GM12865 (cell line): ENCODE measurements at regions not wholly inside any gene's neighbourhood (a gene's known extent, or its start where the extent isn't known, plus 50 kb on each side); places are given as distances from the start of the nearest gene placed in this dataset.
A peak's percentile ranks its signal among the peaks of the same experiment; 100 is the strongest.

Experiments
- DNase-seq: peaks from one replicate; pipeline ENCODE4 v3.0.0; 2010; ENCODE audit warnings: low read depth
- H3K4me3 ChIP-seq: 2 replicates; pipeline ENCODE4 v1.5.1; 2011; ENCODE audit warnings: mild to moderate bottlenecking, low read depth, low read length, control low read depth
- TF ChIP-seq, protein P1 (sequence below): IDR thresholded peaks from 2 replicates; pipeline ENCODE4 v1.5.1; 2011; ENCODE audit warnings: low read length, control low read depth, low read depth, inconsistent platforms; ENCODE audit not compliant: insufficient read depth; ENCODE audit errors: missing control alignments

DNA sequence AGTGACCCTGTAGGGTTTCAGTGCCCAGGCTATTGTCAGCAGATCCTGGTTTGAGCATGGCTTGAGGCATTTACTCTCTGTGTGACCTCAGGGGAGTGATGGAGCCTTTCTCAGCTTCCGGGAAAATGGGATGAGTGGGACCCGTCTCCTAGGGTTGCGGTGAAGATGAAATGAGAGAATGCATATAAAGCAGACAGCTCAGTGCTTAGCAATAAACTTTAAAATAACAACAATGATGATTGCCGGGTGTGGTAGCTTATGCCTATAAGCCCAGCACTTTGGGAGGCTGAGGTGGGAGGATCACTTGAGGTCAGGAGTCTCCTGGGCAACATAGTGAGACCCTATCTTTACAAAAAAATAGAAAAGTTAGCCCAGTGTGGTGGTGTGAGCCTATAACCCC is 106.0 kb upstream of the MTHFD1L start:
- no peak for DNase-seq

GRCh38 chr6:150761771-150762170 is 103.7 kb upstream of the MTHFD1L start:
- TF ChIP-seq, protein P1, sequence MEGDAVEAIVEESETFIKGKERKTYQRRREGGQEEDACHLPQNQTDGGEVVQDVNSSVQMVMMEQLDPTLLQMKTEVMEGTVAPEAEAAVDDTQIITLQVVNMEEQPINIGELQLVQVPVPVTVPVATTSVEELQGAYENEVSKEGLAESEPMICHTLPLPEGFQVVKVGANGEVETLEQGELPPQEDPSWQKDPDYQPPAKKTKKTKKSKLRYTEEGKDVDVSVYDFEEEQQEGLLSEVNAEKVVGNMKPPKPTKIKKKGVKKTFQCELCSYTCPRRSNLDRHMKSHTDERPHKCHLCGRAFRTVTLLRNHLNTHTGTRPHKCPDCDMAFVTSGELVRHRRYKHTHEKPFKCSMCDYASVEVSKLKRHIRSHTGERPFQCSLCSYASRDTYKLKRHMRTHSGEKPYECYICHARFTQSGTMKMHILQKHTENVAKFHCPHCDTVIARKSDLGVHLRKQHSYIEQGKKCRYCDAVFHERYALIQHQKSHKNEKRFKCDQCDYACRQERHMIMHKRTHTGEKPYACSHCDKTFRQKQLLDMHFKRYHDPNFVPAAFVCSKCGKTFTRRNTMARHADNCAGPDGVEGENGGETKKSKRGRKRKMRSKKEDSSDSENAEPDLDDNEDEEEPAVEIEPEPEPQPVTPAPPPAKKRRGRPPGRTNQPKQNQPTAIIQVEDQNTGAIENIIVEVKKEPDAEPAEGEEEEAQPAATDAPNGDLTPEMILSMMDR, result no peak
- H3K4me3 ChIP-seq, result no peak overlapping the region
- no peak for DNase-seq

More for the DNA sequence above, 106.0 kb upstream of the MTHFD1L start:
- TF ChIP-seq, protein P1, result no peak
- H3K4me3 ChIP-seq, result no peak overlapping the region

- no peak overlapping the region for H3K4me3 ChIP-seq
- DNase-seq, result no peak
- TF ChIP-seq, protein P1, result no peak
Observed at GRCh38 chr6:150764334-150765066, 101.0 kb upstream of the MTHFD1L start.

DNA sequence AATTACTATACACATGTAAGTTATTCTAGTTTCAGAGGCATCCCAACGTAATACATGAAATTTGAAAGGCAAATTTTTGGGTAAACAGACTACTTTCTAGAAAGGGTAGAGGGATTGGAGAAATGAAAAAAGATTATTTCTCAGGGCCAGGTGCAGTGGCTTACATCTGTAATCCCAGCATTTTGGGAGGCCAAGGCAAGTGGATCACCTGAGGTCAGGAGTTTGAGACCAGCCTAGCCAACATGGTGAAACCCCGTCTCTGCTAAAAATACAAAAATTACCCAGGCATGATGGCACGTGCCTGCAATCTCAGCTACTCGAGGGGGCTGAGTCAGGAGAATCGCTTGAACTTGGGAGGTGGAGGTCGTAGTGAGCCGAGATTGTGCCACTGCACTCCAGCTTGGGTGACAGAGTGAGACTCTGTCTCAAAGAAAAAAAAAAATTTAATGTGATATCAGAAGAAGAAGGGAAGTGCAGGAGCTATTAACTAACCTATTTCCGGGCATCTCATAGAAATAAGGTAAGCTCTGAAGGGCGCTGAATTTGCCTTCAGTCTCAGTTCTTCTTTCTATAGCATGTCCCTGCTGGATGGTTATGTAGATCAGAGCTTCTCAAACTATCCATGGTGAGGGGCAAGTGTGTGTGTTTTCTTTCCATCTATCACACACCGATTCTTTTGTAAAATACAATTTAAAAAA is 100.3 kb upstream of the MTHFD1L start:
- TF ChIP-seq, protein P1, result no peak
- H3K4me3 ChIP-seq, result no peak overlapping the region

DNA sequence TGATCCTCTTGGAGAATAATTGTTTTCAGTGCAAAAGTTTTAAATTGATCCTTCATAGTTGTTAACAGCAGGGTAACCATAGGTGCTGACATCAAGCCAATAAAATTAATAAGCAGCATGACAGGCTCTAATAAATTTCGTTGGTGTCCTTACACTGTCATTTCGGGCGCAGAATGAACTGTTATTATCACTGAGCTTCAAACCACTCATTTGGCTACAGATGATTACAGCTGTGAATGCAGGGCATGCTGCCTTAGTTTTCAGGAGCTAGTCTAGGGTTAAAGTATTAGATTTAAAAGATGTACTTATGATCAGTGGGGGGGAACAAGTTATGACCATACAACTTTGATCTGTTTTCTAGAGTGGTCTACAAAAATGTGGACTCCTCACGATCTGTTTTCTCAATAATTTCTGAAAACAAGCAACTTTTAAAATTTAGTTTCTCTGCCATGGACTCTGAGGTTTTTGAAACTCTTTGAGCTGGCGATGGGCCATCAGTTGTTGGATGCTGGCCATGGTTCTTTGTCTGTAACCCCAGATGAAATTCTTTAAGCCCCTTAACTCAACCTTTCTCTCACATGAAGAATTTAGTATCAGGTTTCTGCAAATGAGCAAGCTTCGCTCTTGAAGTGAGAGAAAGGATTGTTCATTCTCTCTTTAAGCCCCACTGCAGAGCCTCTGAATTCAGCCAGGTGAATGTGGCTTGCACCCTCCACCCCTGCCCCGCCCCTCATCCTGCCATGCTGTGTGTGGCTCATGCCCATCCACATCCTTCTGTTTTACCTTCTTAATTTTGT is 99.1 kb upstream of the MTHFD1L start:
- no peak overlapping the region for H3K4me3 ChIP-seq
- TF ChIP-seq, protein P1, result no peak
- DNase-seq, result no peak

More for the DNA sequence above, 100.3 kb upstream of the MTHFD1L start:
- peak; percentile 44 for DNase-seq

DNA sequence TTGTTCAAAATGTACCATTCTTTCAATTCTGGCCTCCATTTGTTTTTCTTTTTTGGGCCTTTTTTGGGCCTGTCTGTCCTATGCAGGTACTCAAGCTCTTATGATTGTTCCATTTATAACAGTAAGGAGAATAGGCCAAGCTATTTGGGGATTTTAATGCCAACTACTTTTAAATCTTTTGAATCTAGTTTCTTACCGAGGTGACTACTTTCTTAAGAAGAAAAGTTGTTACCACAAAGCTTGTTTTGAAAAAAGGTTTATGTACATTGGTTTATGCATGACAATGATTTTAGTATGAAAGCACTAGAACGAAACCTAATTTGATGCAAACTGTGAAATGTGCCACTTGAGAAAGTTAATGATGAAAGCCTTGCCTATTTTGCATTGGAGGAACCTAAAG is 98.3 kb upstream of the MTHFD1L start:
- no peak overlapping the region for H3K4me3 ChIP-seq
- TF ChIP-seq, protein P1, result no peak
- no peak for DNase-seq
